ENCODE measurements at regions not wholly inside any gene's neighbourhood (a gene's known extent, or its start where the extent isn't known, plus 50 kb on each side); places are given as distances from the start of the nearest gene placed in this dataset.

- Histone ChIP-seq H3K36me3 (ENCODE audit: control insufficient read depth, insufficient read depth, low read length) (no peaks in the 10 kb centered on the region), H3K27ac (ENCODE audit: low read length) (no peak overlapping the region), H3K9me3 (ENCODE audit: control insufficient read depth, insufficient read depth, low read length) (no peaks in the 10 kb centered on the region), H3K27me3 (ENCODE audit: control insufficient read depth, insufficient read depth, low read length) (no peaks in the 10 kb centered on the region), H3K4me1 (ENCODE audit: control insufficient read depth, insufficient read depth, low read length) (no peaks in the 10 kb centered on the region), H3K4me3 (ENCODE audit: low read length) (no peak overlapping the region)
- no peak for DNase-seq (ENCODE audit: low read depth, low spot score)
- no CpG with 5 or more reads among the region's 2 CpGs for WGBS (ENCODE audit: insufficient coverage, insufficient read length)
These were observed 743.5 kb downstream of the ARAP2 start for GRCh38 chr4:35500812-35501211.

DNA sequence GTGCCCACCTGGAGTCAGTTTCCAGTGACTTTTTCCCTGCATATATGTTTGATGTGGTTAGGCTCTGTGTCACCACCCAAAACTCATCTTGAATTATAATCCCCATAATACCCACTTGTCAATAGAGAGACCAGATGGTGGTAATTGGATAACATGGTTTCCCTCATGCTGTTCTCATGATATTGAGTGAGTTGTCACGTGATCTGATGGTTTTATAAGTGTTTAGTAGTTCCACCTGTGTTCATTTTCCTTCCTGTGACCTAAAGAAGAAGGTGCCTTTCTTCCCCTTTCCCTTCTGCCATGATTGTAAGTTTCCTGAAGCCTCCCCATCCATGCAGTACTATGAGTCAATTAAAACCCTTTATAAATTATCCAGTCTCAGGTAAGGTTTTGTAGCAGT, 740.9 kb downstream of the ARAP2 start:
- H3K4me3 ChIP-seq (ENCODE audit: low read length) = no peak overlapping the region
- no peak overlapping the region for H3K27ac ChIP-seq (ENCODE audit: low read length)
- no CpG with 5 or more reads among the region's 1 CpG for WGBS (ENCODE audit: insufficient coverage, insufficient read length)
- H3K36me3 ChIP-seq (ENCODE audit: control insufficient read depth, insufficient read depth, low read length) = no peaks in the 10 kb centered on the region
- no peak for DNase-seq (ENCODE audit: low read depth, low spot score)
- no peaks in the 10 kb centered on the region for H3K9me3 ChIP-seq (ENCODE audit: control insufficient read depth, insufficient read depth, low read length)
- H3K4me1 ChIP-seq (ENCODE audit: control insufficient read depth, insufficient read depth, low read length) = no peaks in the 10 kb centered on the region
- H3K27me3 ChIP-seq (ENCODE audit: control insufficient read depth, insufficient read depth, low read length) = no peaks in the 10 kb centered on the region

DNA sequence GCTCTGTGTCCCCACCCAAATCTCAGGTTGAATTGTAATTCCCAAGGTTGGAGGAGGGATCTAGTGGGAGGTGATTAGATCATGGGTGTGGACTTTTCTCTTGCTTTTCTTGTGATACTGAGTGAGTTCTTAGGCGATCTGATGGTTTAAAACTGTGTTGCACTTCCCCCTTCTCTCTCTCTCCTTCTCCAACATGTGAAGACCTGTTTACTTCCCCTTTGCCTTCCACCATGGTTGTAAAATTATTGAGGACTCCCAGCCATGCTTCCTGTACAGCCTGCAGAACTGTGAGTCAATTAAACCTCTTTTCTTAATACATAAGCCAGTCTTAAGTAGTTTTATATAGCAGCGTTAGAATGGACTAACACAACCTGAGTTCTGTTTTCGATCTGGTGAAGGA, 738.2 kb downstream of the ARAP2 start:
- H3K4me3 ChIP-seq (ENCODE audit: low read length) = no peak overlapping the region
- WGBS (ENCODE audit: insufficient coverage, insufficient read length) = no CpG with 5 or more reads among the region's 3 CpGs

DNA sequence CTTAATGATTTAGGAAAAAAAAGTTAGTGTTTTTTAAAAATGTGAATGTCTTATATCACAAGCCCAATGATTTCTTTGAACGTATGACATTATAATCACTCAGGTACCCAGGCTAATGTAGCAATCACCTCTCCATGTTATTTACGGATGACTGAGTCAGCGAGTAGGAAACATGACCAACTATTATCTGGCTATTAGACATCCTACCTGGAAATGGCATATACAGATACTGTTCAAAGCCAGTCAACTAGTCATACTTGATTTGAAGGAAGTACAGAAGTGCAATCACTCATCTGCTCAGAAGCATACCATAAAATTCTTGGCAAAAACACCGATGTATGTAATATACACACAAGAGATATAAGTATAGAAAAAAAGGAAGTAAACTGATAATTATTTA, 732.5 kb downstream of the ARAP2 start:
- H3K4me3 ChIP-seq (ENCODE audit: low read length) = no peak overlapping the region
- H3K36me3 ChIP-seq (ENCODE audit: control insufficient read depth, insufficient read depth, low read length) = no peaks in the 10 kb centered on the region
- H3K27ac ChIP-seq (ENCODE audit: low read length) = no peak overlapping the region
- no peaks in the 10 kb centered on the region for H3K27me3 ChIP-seq (ENCODE audit: control insufficient read depth, insufficient read depth, low read length)
- no CpG with 5 or more reads among the region's 4 CpGs for WGBS (ENCODE audit: insufficient coverage, insufficient read length)
- no peak for DNase-seq (ENCODE audit: low read depth, low spot score)
- H3K4me1 ChIP-seq (ENCODE audit: control insufficient read depth, insufficient read depth, low read length) = no peaks in the 10 kb centered on the region
- no peaks in the 10 kb centered on the region for H3K9me3 ChIP-seq (ENCODE audit: control insufficient read depth, insufficient read depth, low read length)

More for the DNA sequence above, 738.2 kb downstream of the ARAP2 start:
- Histone ChIP-seq H3K27ac (ENCODE audit: low read length) (no peak overlapping the region), H3K36me3 (ENCODE audit: control insufficient read depth, insufficient read depth, low read length) (no peaks in the 10 kb centered on the region), H3K9me3 (ENCODE audit: control insufficient read depth, insufficient read depth, low read length) (no peaks in the 10 kb centered on the region), H3K27me3 (ENCODE audit: control insufficient read depth, insufficient read depth, low read length) (no peaks in the 10 kb centered on the region), H3K4me1 (ENCODE audit: control insufficient read depth, insufficient read depth, low read length) (no peaks in the 10 kb centered on the region)
- no peak for DNase-seq (ENCODE audit: low read depth, low spot score)

GRCh38 chr4:35516102-35516501, 728.2 kb downstream of the ARAP2 start:
- H3K27me3 ChIP-seq (ENCODE audit: control insufficient read depth, insufficient read depth, low read length) = no peaks in the 10 kb centered on the region
- H3K4me1 ChIP-seq (ENCODE audit: control insufficient read depth, insufficient read depth, low read length) = no peaks in the 10 kb centered on the region
- no peak overlapping the region for H3K27ac ChIP-seq (ENCODE audit: low read length)
- H3K9me3 ChIP-seq (ENCODE audit: control insufficient read depth, insufficient read depth, low read length) = no peaks in the 10 kb centered on the region
- no peak overlapping the region for H3K4me3 ChIP-seq (ENCODE audit: low read length)
- no peaks in the 10 kb centered on the region for H3K36me3 ChIP-seq (ENCODE audit: control insufficient read depth, insufficient read depth, low read length)
- WGBS (ENCODE audit: insufficient coverage, insufficient read length) = no CpG with 5 or more reads among the region's 1 CpG
- no peak for DNase-seq (ENCODE audit: low read depth, low spot score)

DNA sequence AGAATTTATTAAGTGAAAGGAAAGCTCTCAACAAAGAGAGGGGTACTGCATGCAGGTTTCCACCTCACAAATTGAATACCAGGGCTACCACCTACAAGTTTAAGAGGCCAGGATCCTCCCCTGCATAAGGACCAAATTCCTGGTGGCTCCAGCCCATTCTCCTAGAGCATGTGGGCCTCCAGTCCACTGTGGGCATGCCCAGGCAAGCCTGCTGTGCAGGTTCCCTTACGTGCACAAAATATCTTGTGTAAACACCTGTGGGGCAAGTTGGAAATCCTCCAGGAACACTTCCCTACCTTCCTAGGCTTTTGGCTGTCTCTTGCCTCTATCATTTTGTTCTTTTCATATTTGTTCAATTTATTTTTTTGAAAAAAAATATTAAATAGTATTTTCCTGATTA, 724.3 kb downstream of the ARAP2 start:
- no peak for DNase-seq (ENCODE audit: low read depth, low spot score)
- no peaks in the 10 kb centered on the region for H3K4me1 ChIP-seq (ENCODE audit: control insufficient read depth, insufficient read depth, low read length)
- H3K9me3 ChIP-seq (ENCODE audit: control insufficient read depth, insufficient read depth, low read length) = no peaks in the 10 kb centered on the region
- WGBS (ENCODE audit: insufficient coverage, insufficient read length) = no CpG with 5 or more reads among the region's 1 CpG
- no peak overlapping the region for H3K27ac ChIP-seq (ENCODE audit: low read length)
- no peaks in the 10 kb centered on the region for H3K36me3 ChIP-seq (ENCODE audit: control insufficient read depth, insufficient read depth, low read length)
- H3K4me3 ChIP-seq (ENCODE audit: low read length) = no peak overlapping the region
- no peaks in the 10 kb centered on the region for H3K27me3 ChIP-seq (ENCODE audit: control insufficient read depth, insufficient read depth, low read length)

DNA sequence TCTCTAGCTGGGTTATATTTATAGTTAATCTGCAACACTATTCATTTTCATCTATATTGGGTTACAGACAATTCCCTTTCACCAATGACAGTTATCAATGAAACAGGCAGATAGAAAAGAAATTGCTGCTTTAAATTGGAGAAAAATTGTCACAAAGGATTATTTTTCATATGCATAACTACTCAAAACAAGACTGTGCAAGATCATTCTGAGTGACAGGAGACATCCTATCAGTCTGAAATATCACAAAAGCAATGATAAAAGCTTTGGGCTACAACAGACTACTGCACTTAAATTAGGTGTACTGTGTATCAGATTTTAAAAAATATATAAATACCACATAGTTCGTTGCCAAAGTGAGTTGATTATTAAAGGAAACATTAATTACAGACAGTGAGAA, 722.6 kb downstream of the ARAP2 start:
- no CpG with 5 or more reads among the region's 1 CpG for WGBS (ENCODE audit: insufficient coverage, insufficient read length)
- no peak for DNase-seq (ENCODE audit: low read depth, low spot score)
- Histone ChIP-seq H3K4me1 (ENCODE audit: control insufficient read depth, insufficient read depth, low read length) (no peaks in the 10 kb centered on the region), H3K9me3 (ENCODE audit: control insufficient read depth, insufficient read depth, low read length) (no peaks in the 10 kb centered on the region), H3K4me3 (ENCODE audit: low read length) (no peak overlapping the region), H3K36me3 (ENCODE audit: control insufficient read depth, insufficient read depth, low read length) (no peaks in the 10 kb centered on the region), H3K27me3 (ENCODE audit: control insufficient read depth, insufficient read depth, low read length) (no peaks in the 10 kb centered on the region), H3K27ac (ENCODE audit: low read length) (no peak overlapping the region)

DNA sequence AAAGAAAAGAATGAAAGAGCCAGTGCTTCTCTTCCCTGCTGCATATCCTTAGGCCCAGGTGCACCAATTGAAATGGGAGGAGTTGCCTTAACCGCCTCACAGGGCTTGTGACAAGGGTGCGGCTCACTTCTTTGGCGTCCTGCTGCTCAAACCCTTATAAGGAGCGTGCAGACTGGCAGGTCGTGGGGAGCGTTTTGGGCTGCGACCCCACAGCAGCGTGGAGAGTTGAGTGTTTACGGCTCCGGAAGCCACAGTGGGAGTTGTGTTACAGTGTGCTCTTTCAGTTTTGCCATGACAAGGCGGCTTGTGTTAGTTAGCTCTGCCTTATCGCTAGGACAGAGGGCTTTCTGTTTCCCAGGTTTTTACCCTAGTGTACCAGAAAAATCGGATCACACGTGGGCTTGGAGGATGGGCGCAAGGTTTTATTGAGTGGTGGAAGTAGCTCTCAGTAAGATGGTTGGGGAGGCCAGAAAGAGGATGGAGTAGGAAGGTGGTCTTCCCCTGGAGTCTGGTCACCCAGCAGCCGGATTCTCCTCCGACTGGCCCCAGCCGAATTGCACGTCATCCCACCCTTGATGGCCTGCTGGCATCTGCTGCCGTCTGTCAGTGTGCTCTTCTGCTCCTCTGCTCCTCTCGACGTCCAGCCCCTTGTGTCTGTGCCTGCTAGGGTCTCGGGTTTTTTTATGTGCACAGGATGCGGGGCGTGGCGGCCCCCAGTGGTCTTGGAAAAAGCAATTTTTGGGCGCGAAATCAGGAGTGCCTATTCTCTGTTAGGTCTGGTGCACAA, 718.9 kb downstream of the ARAP2 start:
- no peaks in the 10 kb centered on the region for H3K4me1 ChIP-seq (ENCODE audit: control insufficient read depth, insufficient read depth, low read length)
- H3K27me3 ChIP-seq (ENCODE audit: control insufficient read depth, insufficient read depth, low read length) = no peaks in the 10 kb centered on the region
- no peak overlapping the region for H3K4me3 ChIP-seq (ENCODE audit: low read length)
- DNase-seq (ENCODE audit: low read depth, low spot score) = peak; percentile 11
- no peaks in the 10 kb centered on the region for H3K9me3 ChIP-seq (ENCODE audit: control insufficient read depth, insufficient read depth, low read length)
- H3K27ac ChIP-seq (ENCODE audit: low read length) = no peak overlapping the region
- H3K36me3 ChIP-seq (ENCODE audit: control insufficient read depth, insufficient read depth, low read length) = no peaks in the 10 kb centered on the region
- no CpG with 5 or more reads among the region's 28 CpGs for WGBS (ENCODE audit: insufficient coverage, insufficient read length)

GRCh38 chr4:35526456-35526855, 717.9 kb downstream of the ARAP2 start:
- Histone ChIP-seq H3K4me1 (ENCODE audit: control insufficient read depth, insufficient read depth, low read length) (no peaks in the 10 kb centered on the region), H3K27ac (ENCODE audit: low read length) (no peak overlapping the region), H3K27me3 (ENCODE audit: control insufficient read depth, insufficient read depth, low read length) (no peaks in the 10 kb centered on the region), H3K36me3 (ENCODE audit: control insufficient read depth, insufficient read depth, low read length) (no peaks in the 10 kb centered on the region), H3K9me3 (ENCODE audit: control insufficient read depth, insufficient read depth, low read length) (no peaks in the 10 kb centered on the region), H3K4me3 (ENCODE audit: low read length) (no peak overlapping the region)
- no CpG with 5 or more reads among the region's 3 CpGs for whole genome bisulfite sequencing (ENCODE audit: insufficient coverage, insufficient read length)
- no peak for DNase-seq (ENCODE audit: low read depth, low spot score)

DNA sequence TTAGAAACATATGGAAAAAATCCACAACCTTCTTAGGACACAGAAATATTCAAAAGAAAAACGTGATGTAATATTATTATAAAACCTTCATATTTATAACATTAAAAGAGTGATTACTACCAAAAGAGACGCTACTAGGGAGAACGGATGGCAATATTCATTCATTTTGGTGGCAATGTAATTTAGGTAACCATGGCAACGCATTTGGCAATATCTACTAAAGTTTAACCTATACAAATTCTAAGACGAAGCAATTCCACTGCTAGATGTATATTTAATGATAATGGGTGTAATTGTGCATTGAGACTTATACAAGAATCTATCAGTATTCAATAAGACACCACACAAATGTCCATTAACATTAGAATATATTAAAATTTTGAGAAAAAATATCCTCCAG, 709.4 kb downstream of the ARAP2 start:
- DNase-seq (ENCODE audit: low read depth, low spot score) = no peak
- H3K4me1 ChIP-seq (ENCODE audit: control insufficient read depth, insufficient read depth, low read length) = no peaks in the 10 kb centered on the region
- no peak overlapping the region for H3K4me3 ChIP-seq (ENCODE audit: low read length)
- no peaks in the 10 kb centered on the region for H3K36me3 ChIP-seq (ENCODE audit: control insufficient read depth, insufficient read depth, low read length)
- H3K27me3 ChIP-seq (ENCODE audit: control insufficient read depth, insufficient read depth, low read length) = no peaks in the 10 kb centered on the region
- no peaks in the 10 kb centered on the region for H3K9me3 ChIP-seq (ENCODE audit: control insufficient read depth, insufficient read depth, low read length)
- no CpG with 5 or more reads among the region's 5 CpGs for WGBS (ENCODE audit: insufficient coverage, insufficient read length)
- H3K27ac ChIP-seq (ENCODE audit: low read length) = no peak overlapping the region

DNA sequence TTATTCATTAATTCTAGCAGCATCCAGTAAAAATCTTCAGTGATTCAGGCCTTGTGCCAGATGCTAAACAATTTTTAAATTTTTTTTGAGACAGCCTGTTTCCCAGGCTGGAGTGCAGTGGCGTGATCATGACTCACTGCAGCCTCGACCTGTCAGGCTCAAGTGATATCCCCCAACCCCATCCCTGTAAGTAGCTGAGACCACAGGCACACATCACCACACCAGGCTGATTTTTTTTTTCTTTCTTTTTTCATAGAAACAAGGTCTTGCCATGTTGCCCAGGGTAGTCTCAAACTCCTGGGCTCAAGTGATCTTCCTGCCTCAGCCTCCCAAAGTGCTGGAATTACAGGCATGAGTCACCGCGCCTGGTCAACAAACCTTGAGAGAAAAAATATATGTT, 705.5 kb downstream of the ARAP2 start:
- Histone ChIP-seq H3K4me1 (ENCODE audit: control insufficient read depth, insufficient read depth, low read length) (no peaks in the 10 kb centered on the region), H3K27me3 (ENCODE audit: control insufficient read depth, insufficient read depth, low read length) (no peaks in the 10 kb centered on the region), H3K9me3 (ENCODE audit: control insufficient read depth, insufficient read depth, low read length) (no peaks in the 10 kb centered on the region), H3K4me3 (ENCODE audit: low read length) (no peak overlapping the region), H3K36me3 (ENCODE audit: control insufficient read depth, insufficient read depth, low read length) (no peaks in the 10 kb centered on the region), H3K27ac (ENCODE audit: low read length) (no peak overlapping the region)
- DNase-seq (ENCODE audit: low read depth, low spot score) = no peak
- WGBS (ENCODE audit: insufficient coverage, insufficient read length) = no CpG with 5 or more reads among the region's 4 CpGs

Measured in iPS DF 6.9 (cell line).